ENCODE measurements at regions not wholly inside any gene's neighbourhood (a gene's known extent, or its start where the extent isn't known, plus 50 kb on each side); places are given as distances from the start of the nearest gene placed in this dataset.

DNA sequence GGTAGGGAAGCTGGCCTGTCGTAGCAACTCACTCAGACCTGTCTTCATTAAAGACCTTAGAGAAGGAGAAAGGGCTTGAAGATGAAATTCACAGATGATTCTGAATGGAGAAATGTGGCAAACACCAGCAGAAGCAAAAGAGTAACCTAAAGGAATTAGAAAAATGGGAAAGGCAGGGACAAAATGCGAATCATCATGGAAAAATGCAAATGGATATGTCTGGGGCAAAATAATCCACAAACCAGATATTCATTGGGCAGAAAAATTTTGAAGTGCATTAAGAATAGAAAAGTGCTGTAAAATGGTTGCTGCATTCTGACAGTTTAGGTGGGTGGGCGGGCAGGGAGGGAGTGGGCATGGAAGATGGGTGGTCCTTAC lies 156.9 kb upstream of the RASGRP1 start:
- Histone ChIP-seq H3K27me3 (no peaks in the 10 kb centered on the region), H3K36me3 (no peaks in the 10 kb centered on the region), H3K4me1 (no peaks in the 10 kb centered on the region), H3K9me3 (no peaks in the 10 kb centered on the region), H3K27ac (no peak overlapping the region), H3K4me3 (no peak overlapping the region)
- TF ChIP-seq EP300 (IDR thresholded peaks at IDR 0.05; ENCODE audit: low read depth), result no peak
- TF ChIP-seq POLR2A (IDR thresholded peaks at IDR 0.05), result no peak
- no peak for TF ChIP-seq POLR2AphosphoS5 (IDR thresholded peaks at IDR 0.05)
- TF ChIP-seq, protein P1, sequence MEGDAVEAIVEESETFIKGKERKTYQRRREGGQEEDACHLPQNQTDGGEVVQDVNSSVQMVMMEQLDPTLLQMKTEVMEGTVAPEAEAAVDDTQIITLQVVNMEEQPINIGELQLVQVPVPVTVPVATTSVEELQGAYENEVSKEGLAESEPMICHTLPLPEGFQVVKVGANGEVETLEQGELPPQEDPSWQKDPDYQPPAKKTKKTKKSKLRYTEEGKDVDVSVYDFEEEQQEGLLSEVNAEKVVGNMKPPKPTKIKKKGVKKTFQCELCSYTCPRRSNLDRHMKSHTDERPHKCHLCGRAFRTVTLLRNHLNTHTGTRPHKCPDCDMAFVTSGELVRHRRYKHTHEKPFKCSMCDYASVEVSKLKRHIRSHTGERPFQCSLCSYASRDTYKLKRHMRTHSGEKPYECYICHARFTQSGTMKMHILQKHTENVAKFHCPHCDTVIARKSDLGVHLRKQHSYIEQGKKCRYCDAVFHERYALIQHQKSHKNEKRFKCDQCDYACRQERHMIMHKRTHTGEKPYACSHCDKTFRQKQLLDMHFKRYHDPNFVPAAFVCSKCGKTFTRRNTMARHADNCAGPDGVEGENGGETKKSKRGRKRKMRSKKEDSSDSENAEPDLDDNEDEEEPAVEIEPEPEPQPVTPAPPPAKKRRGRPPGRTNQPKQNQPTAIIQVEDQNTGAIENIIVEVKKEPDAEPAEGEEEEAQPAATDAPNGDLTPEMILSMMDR (IDR thresholded peaks at IDR 0.05), result no peak
- WGBS, 2 donors (ENCODE audit: low coverage in 1 of 2), result 89 to 94% methylated on average over 2 to 3 of the region's 3 CpGs
- in situ Hi-C loops (cut with MboI; ENCODE audit: low pct_ligation_motif_present in 1 of 4, low pct_unique_long_range_greater_than_20kb in 1 of 4, low sequenced_read_pairs in 3 of 4) (loop anchor here (25.0 kb wide), 3 partner anchors 266 to 1041 kb away; partner anchors contain the start of gene THBS1 (in 3 of the 4)), intact Hi-C loops (cut with DNase I; ENCODE audit: low total_unique reads) (no loop called here)
- no peak for DNase-seq

- TF ChIP-seq EP300 (IDR thresholded peaks at IDR 0.05; ENCODE audit: low read depth) (no peak), POLR2A (IDR thresholded peaks at IDR 0.05) (no peak), POLR2AphosphoS5 (IDR thresholded peaks at IDR 0.05) (no peak)
- TF ChIP-seq, protein P1 (IDR thresholded peaks at IDR 0.05), result no peak
- intact Hi-C loops (cut with DNase I; ENCODE audit: low total_unique reads) (loop anchor here (2.0 kb wide), 1 partner anchor 327 kb away; no protein-coding TSS in a partner anchor), in situ Hi-C loops (cut with MboI; ENCODE audit: low pct_ligation_motif_present in 1 of 4, low pct_unique_long_range_greater_than_20kb in 1 of 4, low sequenced_read_pairs in 3 of 4) (loop anchor here (25.0 kb wide), 3 partner anchors 265 to 1040 kb away; partner anchors contain the start of gene THBS1 (in 3 of the 4))
- no peaks in the 10 kb centered on the region for H3K9me3 ChIP-seq
- no peak for DNase-seq
- WGBS, 2 donors (ENCODE audit: low coverage in 1 of 2), result 69% methylated on average over 1 of the region's 1 CpG; no CpG with 5 or more reads in 1 of the 2 donors
- H3K36me3 ChIP-seq, result no peaks in the 10 kb centered on the region
- H3K4me3 ChIP-seq, result no peak overlapping the region
- H3K27ac ChIP-seq, result no peak overlapping the region
- H3K27me3 ChIP-seq, result no peaks in the 10 kb centered on the region
- no peaks in the 10 kb centered on the region for H3K4me1 ChIP-seq
These were observed 157.6 kb upstream of the RASGRP1 start for GRCh38 chr15:38722236-38722635.

DNA sequence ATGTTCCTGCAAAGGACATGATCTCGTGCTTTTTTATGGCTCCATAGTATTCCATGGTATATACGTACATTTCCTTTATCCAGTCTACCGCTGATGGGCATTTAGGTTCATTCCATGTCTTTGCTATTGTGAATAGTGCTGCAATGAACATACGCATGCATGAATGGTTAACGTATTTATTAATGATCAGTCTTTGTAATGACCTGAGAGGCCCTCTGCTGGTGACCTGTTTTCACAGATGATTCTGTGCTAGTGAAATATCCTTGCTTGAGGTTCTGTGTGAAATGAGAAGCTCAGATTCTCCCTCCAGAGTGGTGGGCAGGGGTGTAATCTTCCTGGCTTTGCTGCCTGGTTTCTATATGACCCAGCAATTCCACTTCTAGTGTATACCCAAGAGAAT lies 160.2 kb upstream of the RASGRP1 start:
- Histone ChIP-seq H3K36me3 (no peaks in the 10 kb centered on the region), H3K4me3 (no peak overlapping the region), H3K27ac (no peak overlapping the region), H3K4me1 (no peaks in the 10 kb centered on the region), H3K27me3 (no peaks in the 10 kb centered on the region), H3K9me3 (no peaks in the 10 kb centered on the region)
- no peak for DNase-seq
- WGBS, 2 donors (ENCODE audit: low coverage in 1 of 2), result 94 to 98% methylated on average over 5 of the region's 5 CpGs
- intact Hi-C loops (cut with DNase I; ENCODE audit: low total_unique reads), result no loop called here
- TF ChIP-seq, protein P1 (IDR thresholded peaks at IDR 0.05), result no peak
- no peak for TF ChIP-seq POLR2A (IDR thresholded peaks at IDR 0.05)
- no peak for TF ChIP-seq EP300 (IDR thresholded peaks at IDR 0.05; ENCODE audit: low read depth)
- in situ Hi-C loops (cut with MboI; ENCODE audit: low pct_ligation_motif_present in 1 of 4, low pct_unique_long_range_greater_than_20kb in 1 of 4, low sequenced_read_pairs in 3 of 4), result loop anchor here (25.0 kb wide), 3 partner anchors 262 to 1037 kb away; partner anchors contain the start of gene THBS1 (in 3 of the 4)

DNA sequence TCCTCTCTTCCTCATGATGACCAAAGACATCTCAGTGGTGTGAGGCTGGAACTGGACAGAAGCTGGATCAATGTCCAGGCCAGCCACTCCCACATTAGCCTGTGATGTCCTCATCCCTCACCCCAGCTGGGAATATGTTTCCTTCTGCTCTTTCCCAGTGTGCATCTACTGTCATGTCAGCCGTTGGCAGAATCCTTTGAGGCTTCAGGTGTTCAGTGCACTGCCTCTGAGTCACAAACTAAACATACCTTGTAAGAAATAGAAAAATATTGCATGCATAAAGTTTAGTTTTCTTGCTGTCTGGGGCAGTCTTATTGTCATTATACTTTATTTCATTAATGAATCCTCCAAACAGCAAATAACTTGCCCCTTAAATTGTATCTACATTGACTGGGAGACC lies 161.6 kb upstream of the RASGRP1 start:
- in situ Hi-C loops (cut with MboI; ENCODE audit: low pct_ligation_motif_present in 1 of 4, low pct_unique_long_range_greater_than_20kb in 1 of 4, low sequenced_read_pairs in 3 of 4), result no loop called here
- 86 to 88% methylated on average over 1 of the region's 1 CpG for WGBS, 2 donors (ENCODE audit: low coverage in 1 of 2)

More for the DNA sequence above, 161.6 kb upstream of the RASGRP1 start:
- Histone ChIP-seq H3K27ac (no peak overlapping the region), H3K4me3 (no peak overlapping the region), H3K9me3 (no peaks in the 10 kb centered on the region), H3K4me1 (no peaks in the 10 kb centered on the region), H3K27me3 (no peaks in the 10 kb centered on the region), H3K36me3 (no peaks in the 10 kb centered on the region)
- TF ChIP-seq EP300 (IDR thresholded peaks at IDR 0.05; ENCODE audit: low read depth), result no peak
- TF ChIP-seq, protein P1 (IDR thresholded peaks at IDR 0.05), result no peak
- no peak for TF ChIP-seq POLR2A (IDR thresholded peaks at IDR 0.05)
- TF ChIP-seq POLR2AphosphoS5 (IDR thresholded peaks at IDR 0.05), result no peak
- intact Hi-C loops (cut with DNase I; ENCODE audit: low total_unique reads), result no loop called here
- DNase-seq, result no peak

Measured in transverse colon (tissue), 4 donors.